HCT116 (cell line): ENCODE measurements at regions not wholly inside any gene's neighbourhood (a gene's known extent, or its start where the extent isn't known, plus 50 kb on each side); places are given as distances from the start of the nearest gene placed in this dataset.

Source experiments
- ATAC-seq: fragments of 200-7000 bp; cut with Tn5 transposase; 2 replicates; pipeline ENCODE4 v1.9.1; 2020; ENCODE audit warnings: mild to moderate bottlenecking, moderate library complexity
- BruUV-seq: library from RNA; stranded (reverse); fragments of 400-500 nt; replicated peaks from 2 replicates; lab custom pipeline; 2021; lab: Mats Ljungman, UMichigan
- CTCF ChIA-PET: fragments of 300-600 bp; sonication (Branson Sonifier 250); formaldehyde crosslinking; loops from one replicate; lab custom pipeline; 2021; ENCODE audit warnings: antibody characterized with exemption; lab: Charles Lee
- POLR2A ChIA-PET: fragments of 300-600, 350-600 bp; sonication (Branson Sonifier 250); formaldehyde crosslinking; loops from one replicate; lab custom pipeline; 2021; ENCODE audit warnings: antibody characterized with exemption; lab: Charles Lee
- RAD21 ChIA-PET, 2 experiments: fragments of 300-600 bp; sonication (Branson Sonifier 250); formaldehyde crosslinking; loops; one replicate each; lab custom pipeline; 2023; ENCODE audit warnings: low total read pairs in 2 of 2; ENCODE audit not compliant: uncharacterized antibody in 2 of 2, unreplicated experiment in 2 of 2, low non-redundant PET in 1 of 2; lab: Charles Lee
- DNase-seq: peaks from one replicate; pipeline ENCODE4 v3.0.0-alpha.2; 2010; ENCODE audit warnings: low read depth, low spot score
- H2AFZ ChIP-seq: fragments of 200-600 bp; shearing (Covaris generic), sonication (generic); 2 replicates; pipeline ENCODE4 v1.6.1; 2017; ENCODE audit warnings: low read depth, mixed run types, mixed read lengths, antibody characterized with exemption, low read length; ENCODE audit not compliant: poor library complexity, severe bottlenecking
- H3K27ac ChIP-seq: 2 replicates; pipeline ENCODE4 v1.5.1; 2012; ENCODE audit warnings: low read depth, low read length
- H3K27me3 ChIP-seq: fragments of 200-600 bp; sonication (generic); 2 replicates; pipeline ENCODE4 v1.6.1; 2016; ENCODE audit warnings: mixed run types, low read length, mixed read lengths; ENCODE audit not compliant: insufficient read depth
- H3K36me3 ChIP-seq, 2 experiments: fragments of 200-500 bp in 1 of 2; fragments of 200-600 bp in 1 of 2; sonication (Bioruptor generic) in 1 of 2; sonication (generic) in 1 of 2; 2 replicates each; pipeline versions ENCODE4 v1.5.1 to v1.6.1; 2014 to 2016; ENCODE audit warnings: low read length in 2 of 2, inconsistent platforms in 1 of 2, mixed read lengths in 1 of 2, mixed run types in 1 of 2; ENCODE audit not compliant: insufficient read depth in 2 of 2, control insufficient read depth in 1 of 2
- H3K4me1 ChIP-seq, 2 experiments: fragments of 200-600 bp in 1 of 2; sonication (generic) in 1 of 2; 2 replicates each; pipeline versions ENCODE4 v1.5.1 to v1.6.1; 2012 to 2017; ENCODE audit warnings: low read length in 2 of 2, inconsistent platforms in 1 of 2, mild to moderate bottlenecking in 1 of 2, mixed read lengths in 1 of 2, mixed run types in 1 of 2, moderate library complexity in 1 of 2; ENCODE audit not compliant: insufficient read depth in 2 of 2, control insufficient read depth in 1 of 2
- H3K4me2 ChIP-seq: fragments of 200-600 bp; sonication (generic); 2 replicates; pipeline ENCODE4 v1.6.1; 2017; ENCODE audit warnings: mixed run types, low read length, mixed read lengths
- H3K4me3 ChIP-seq, 2 experiments: fragments of 200-600 bp in 1 of 2; sonication (generic) in 1 of 2; replicated peaks in 1 of 2; 2 replicates each; pipeline ENCODE4 v1.5.1; 2011 to 2016; ENCODE audit warnings: low read length in 2 of 2, control low read depth in 1 of 2, low read depth in 1 of 2, mild to moderate bottlenecking in 1 of 2, mixed read lengths in 1 of 2, mixed run types in 1 of 2
- H3K79me2 ChIP-seq: fragments of 200-600 bp; sonication (generic); 2 replicates; pipeline ENCODE4 v1.6.1; 2017; ENCODE audit warnings: mild to moderate bottlenecking, mixed run types, low read length, moderate library complexity, mixed read lengths; ENCODE audit not compliant: insufficient read depth
- H3K9ac ChIP-seq: fragments of 200-600 bp; sonication (generic); 2 replicates; pipeline ENCODE4 v1.6.1; 2016; ENCODE audit warnings: low read length, mixed read lengths
- H3K9me2 ChIP-seq: fragments of 200-600 bp; sonication (generic), shearing (Covaris generic); 2 replicates; pipeline ENCODE4 v1.6.1; 2017; ENCODE audit warnings: mixed run types, mild to moderate bottlenecking, moderate library complexity; ENCODE audit not compliant: insufficient read depth
- H3K9me3 ChIP-seq, 2 experiments: fragments of 200-500 bp in 1 of 2; fragments of 200-600 bp in 1 of 2; sonication (Bioruptor generic) in 1 of 2; sonication (generic) in 1 of 2; 2 replicates each; pipeline ENCODE4 v1.6.1; 2014 to 2017; ENCODE audit warnings: low read length in 2 of 2, mixed read lengths in 2 of 2, inconsistent platforms in 1 of 2, low read depth in 1 of 2, mild to moderate bottlenecking in 1 of 2, mixed run types in 1 of 2, moderate library complexity in 1 of 2; ENCODE audit not compliant: control insufficient read depth in 1 of 2, insufficient read depth in 1 of 2
- H4K20me1 ChIP-seq: fragments of 200-600 bp; sonication (generic), shearing (Covaris generic); 2 replicates; pipeline ENCODE4 v1.6.1; 2017; ENCODE audit warnings: mixed run types, mild to moderate bottlenecking, moderate library complexity; ENCODE audit not compliant: insufficient read depth
- CBX3 ChIP-seq: IDR thresholded peaks from 2 replicates; pipeline ENCODE4 v1.6.1; 2012; ENCODE audit warnings: low read depth
- CEBPB ChIP-seq: IDR thresholded peaks from 2 replicates; pipeline ENCODE4 v1.6.1; 2012; ENCODE audit warnings: low read depth
- EGR1 ChIP-seq: IDR thresholded peaks from 2 replicates; pipeline ENCODE4 v1.6.1; 2012; ENCODE audit warnings: low read depth
- ELF1 ChIP-seq: IDR thresholded peaks from 2 replicates; pipeline ENCODE4 v1.6.1; 2012; ENCODE audit warnings: low read depth, borderline replicate concordance
- EZH2 ChIP-seq: fragments of 200-600 bp; sonication (generic); IDR thresholded peaks from 2 replicates; pipeline ENCODE4 v1.6.1; 2017; ENCODE audit warnings: antibody characterized with exemption, mixed run types
- FOSL1 ChIP-seq: IDR thresholded peaks from 2 replicates; pipeline ENCODE4 v1.6.1; 2012; ENCODE audit warnings: low read depth
- JUND ChIP-seq: IDR thresholded peaks from 2 replicates; pipeline ENCODE4 v1.6.1; 2012
- POLR2A ChIP-seq: IDR thresholded peaks from 2 replicates; pipeline ENCODE4 v1.7.0; 2011; ENCODE audit warnings: borderline replicate concordance; ENCODE audit not compliant: insufficient read depth, insufficient read length; ENCODE audit errors: extremely low read depth
- RAD21 ChIP-seq: IDR thresholded peaks from 2 replicates; pipeline ENCODE4 v1.6.1; 2012; ENCODE audit warnings: low read depth, mild to moderate bottlenecking
- SP1 ChIP-seq: IDR thresholded peaks from 2 replicates; pipeline ENCODE4 v1.6.1; 2012; ENCODE audit warnings: low read depth
- TCF7L2 ChIP-seq: IDR thresholded peaks from 2 replicates; pipeline ENCODE4 v1.7.0; 2011; ENCODE audit warnings: borderline replicate concordance, inconsistent platforms; ENCODE audit not compliant: insufficient read depth, insufficient read length; ENCODE audit errors: extremely low read depth
- ZFX ChIP-seq: fragments of 450-650 bp; IDR thresholded peaks from 2 replicates; pipeline ENCODE4 v1.6.1; 2017
- ZNF274 ChIP-seq: fragments of 200-500 bp; sonication (Bioruptor generic); IDR thresholded peaks from 2 replicates; pipeline ENCODE4 v1.6.1; 2014; ENCODE audit warnings: mild to moderate bottlenecking, low read depth, low read length, inconsistent platforms
- intact Hi-C: fragments of 100-400 bp; cut with micrococcal nuclease; formaldehyde crosslinking; loops from 2 replicates; pipeline ENCODE4 v1.10.0; 2022
- TF ChIP-seq, protein P1 (sequence below): IDR thresholded peaks from 2 replicates; pipeline ENCODE4 v1.6.1; 2011; ENCODE audit warnings: mild to moderate bottlenecking, low read length, moderate library complexity; ENCODE audit not compliant: insufficient replicate concordance; ENCODE audit errors: extremely low read depth
- TF ChIP-seq, protein P2 (sequence below): IDR thresholded peaks from 2 replicates; pipeline ENCODE4 v1.6.1; 2012; ENCODE audit warnings: low read depth
- TF ChIP-seq, protein P3 (sequence below), 3 experiments: fragments of 200-600 bp in 1 of 3; sonication (generic) in 1 of 3; IDR thresholded peaks in 2 of 3; conservative IDR thresholded peaks in 1 of 3; 2 replicates each; pipeline ENCODE4 v1.5.1; 2012 to 2017; ENCODE audit warnings: low read depth in 2 of 3, low read length in 2 of 3, antibody characterized with exemption in 1 of 3, borderline replicate concordance in 1 of 3, control low read depth in 1 of 3, mild to moderate bottlenecking in 1 of 3, mixed read lengths in 1 of 3, mixed run types in 1 of 3, moderate library complexity in 1 of 3; ENCODE audit not compliant: insufficient read depth in 1 of 3
- TF ChIP-seq, protein P4 (sequence below): IDR thresholded peaks from 2 replicates; pipeline ENCODE4 v1.6.1; 2012

DNA sequence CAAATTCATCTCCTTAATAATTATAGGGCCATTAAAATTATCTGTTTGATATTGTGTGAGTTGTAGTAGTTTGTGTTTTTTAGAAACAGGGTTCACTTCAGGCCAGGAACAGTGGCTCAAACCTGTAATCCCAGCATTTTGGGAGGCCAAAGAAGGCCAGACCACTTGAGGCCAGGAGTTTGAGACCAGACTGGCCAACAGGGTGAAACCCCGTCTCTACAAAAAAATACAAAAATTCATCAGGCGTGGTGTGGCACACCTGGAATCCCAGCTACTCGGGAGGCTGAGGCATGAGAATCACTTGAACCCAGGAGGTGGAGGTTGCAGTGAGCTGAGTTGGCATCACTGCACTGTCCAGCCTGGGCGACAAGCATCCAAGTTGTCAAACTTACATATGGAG, 57.0 kb downstream of the IARS1 start:
- DNase-seq, result no peak
- no peaks in the 10 kb centered on the region for H3K4me1 ChIP-seq
- ChIA-PET CTCF (no interaction called here), POLR2A (no interaction called here), RAD21 (no interaction called here)
- no peaks in the 10 kb centered on the region for H3K9me3 ChIP-seq
- H3K36me3 ChIP-seq, result peaks cover 38 to 79% of the 10 kb centered on the region in 2 experiments
- H3K9me2 ChIP-seq, result no peaks in the 10 kb centered on the region
- no peak overlapping the region for H3K4me3 ChIP-seq
- no peak overlapping the region for H3K4me2 ChIP-seq
- H3K9ac ChIP-seq, result no peak overlapping the region
- H4K20me1 ChIP-seq, result no peaks in the 10 kb centered on the region; the same call in 1 of the 2 replicates
- H2AFZ ChIP-seq, result no peak overlapping the region
- H3K27me3 ChIP-seq, result no peaks in the 10 kb centered on the region
- H3K79me2 ChIP-seq, result peaks cover 17% of the 10 kb centered on the region; the same call in 1 of the 2 replicates
- BruUV-seq, result no TSS peak
- intact Hi-C loops, result loop anchor here (5.0 kb wide), 1 partner anchor 99 kb away; no protein-coding TSS in a partner anchor
- TF ChIP-seq JUND (no peak), ELF1 (no peak), FOSL1 (no peak), TCF7L2 (no peak), ZNF274 (no peak), ZFX (no peak), CEBPB (no peak), RAD21 (no peak), POLR2A (no peak), EZH2 (no peak), SP1 (no peak), EGR1 (no peak), CBX3 (no peak)
- TF ChIP-seq, protein P1, sequence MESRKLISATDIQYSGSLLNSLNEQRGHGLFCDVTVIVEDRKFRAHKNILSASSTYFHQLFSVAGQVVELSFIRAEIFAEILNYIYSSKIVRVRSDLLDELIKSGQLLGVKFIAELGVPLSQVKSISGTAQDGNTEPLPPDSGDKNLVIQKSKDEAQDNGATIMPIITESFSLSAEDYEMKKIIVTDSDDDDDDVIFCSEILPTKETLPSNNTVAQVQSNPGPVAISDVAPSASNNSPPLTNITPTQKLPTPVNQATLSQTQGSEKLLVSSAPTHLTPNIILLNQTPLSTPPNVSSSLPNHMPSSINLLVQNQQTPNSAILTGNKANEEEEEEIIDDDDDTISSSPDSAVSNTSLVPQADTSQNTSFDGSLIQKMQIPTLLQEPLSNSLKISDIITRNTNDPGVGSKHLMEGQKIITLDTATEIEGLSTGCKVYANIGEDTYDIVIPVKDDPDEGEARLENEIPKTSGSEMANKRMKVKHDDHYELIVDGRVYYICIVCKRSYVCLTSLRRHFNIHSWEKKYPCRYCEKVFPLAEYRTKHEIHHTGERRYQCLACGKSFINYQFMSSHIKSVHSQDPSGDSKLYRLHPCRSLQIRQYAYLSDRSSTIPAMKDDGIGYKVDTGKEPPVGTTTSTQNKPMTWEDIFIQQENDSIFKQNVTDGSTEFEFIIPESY, result no peak
- TF ChIP-seq, protein P2, sequence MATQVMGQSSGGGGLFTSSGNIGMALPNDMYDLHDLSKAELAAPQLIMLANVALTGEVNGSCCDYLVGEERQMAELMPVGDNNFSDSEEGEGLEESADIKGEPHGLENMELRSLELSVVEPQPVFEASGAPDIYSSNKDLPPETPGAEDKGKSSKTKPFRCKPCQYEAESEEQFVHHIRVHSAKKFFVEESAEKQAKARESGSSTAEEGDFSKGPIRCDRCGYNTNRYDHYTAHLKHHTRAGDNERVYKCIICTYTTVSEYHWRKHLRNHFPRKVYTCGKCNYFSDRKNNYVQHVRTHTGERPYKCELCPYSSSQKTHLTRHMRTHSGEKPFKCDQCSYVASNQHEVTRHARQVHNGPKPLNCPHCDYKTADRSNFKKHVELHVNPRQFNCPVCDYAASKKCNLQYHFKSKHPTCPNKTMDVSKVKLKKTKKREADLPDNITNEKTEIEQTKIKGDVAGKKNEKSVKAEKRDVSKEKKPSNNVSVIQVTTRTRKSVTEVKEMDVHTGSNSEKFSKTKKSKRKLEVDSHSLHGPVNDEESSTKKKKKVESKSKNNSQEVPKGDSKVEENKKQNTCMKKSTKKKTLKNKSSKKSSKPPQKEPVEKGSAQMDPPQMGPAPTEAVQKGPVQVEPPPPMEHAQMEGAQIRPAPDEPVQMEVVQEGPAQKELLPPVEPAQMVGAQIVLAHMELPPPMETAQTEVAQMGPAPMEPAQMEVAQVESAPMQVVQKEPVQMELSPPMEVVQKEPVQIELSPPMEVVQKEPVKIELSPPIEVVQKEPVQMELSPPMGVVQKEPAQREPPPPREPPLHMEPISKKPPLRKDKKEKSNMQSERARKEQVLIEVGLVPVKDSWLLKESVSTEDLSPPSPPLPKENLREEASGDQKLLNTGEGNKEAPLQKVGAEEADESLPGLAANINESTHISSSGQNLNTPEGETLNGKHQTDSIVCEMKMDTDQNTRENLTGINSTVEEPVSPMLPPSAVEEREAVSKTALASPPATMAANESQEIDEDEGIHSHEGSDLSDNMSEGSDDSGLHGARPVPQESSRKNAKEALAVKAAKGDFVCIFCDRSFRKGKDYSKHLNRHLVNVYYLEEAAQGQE, result no peak
- TF ChIP-seq, protein P3, sequence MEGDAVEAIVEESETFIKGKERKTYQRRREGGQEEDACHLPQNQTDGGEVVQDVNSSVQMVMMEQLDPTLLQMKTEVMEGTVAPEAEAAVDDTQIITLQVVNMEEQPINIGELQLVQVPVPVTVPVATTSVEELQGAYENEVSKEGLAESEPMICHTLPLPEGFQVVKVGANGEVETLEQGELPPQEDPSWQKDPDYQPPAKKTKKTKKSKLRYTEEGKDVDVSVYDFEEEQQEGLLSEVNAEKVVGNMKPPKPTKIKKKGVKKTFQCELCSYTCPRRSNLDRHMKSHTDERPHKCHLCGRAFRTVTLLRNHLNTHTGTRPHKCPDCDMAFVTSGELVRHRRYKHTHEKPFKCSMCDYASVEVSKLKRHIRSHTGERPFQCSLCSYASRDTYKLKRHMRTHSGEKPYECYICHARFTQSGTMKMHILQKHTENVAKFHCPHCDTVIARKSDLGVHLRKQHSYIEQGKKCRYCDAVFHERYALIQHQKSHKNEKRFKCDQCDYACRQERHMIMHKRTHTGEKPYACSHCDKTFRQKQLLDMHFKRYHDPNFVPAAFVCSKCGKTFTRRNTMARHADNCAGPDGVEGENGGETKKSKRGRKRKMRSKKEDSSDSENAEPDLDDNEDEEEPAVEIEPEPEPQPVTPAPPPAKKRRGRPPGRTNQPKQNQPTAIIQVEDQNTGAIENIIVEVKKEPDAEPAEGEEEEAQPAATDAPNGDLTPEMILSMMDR (IDR thresholded peaks at IDR 0.05 in 2 of 3, conservative IDR thresholded peaks at IDR 0.05 in 1 of 3; ENCODE audit: borderline replicate concordance in 1 of 3, insufficient read depth in 1 of 3, low read depth in 2 of 3, low read length in 2 of 3), result no peak
- TF ChIP-seq, protein P4, sequence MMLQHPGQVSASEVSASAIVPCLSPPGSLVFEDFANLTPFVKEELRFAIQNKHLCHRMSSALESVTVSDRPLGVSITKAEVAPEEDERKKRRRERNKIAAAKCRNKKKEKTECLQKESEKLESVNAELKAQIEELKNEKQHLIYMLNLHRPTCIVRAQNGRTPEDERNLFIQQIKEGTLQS, result no peak
- ATAC-seq, result no peak
- no peak overlapping the region for H3K27ac ChIP-seq
